Ascending aorta (tissue), 2 donors: ENCODE measurements at regions not wholly inside any gene's neighbourhood (a gene's known extent, or its start where the extent isn't known, plus 50 kb on each side); places are given as distances from the start of the nearest gene placed in this dataset.

Experiments used
- DNase-seq, 2 donors: peaks; one replicate each; pipeline ENCODE4 v3.0.0-alpha.2; 2019; ENCODE audit warnings: low spot score in 2 of 2
- H3K27ac ChIP-seq, 2 donors: fragments of 200-600 bp; sonication (generic); one replicate each; pipeline ENCODE4 v1.5.1; 2016 to 2017; ENCODE audit warnings: mild to moderate bottlenecking in 1 of 2
- H3K27me3 ChIP-seq: fragments of 200-600 bp; sonication (generic); one replicate; pipeline ENCODE4 v1.5.1; 2017
- H3K36me3 ChIP-seq, 2 donors: fragments of 200-600 bp; sonication (generic); one replicate each; pipeline ENCODE4 v1.5.1; 2016
- H3K4me1 ChIP-seq, 2 donors: fragments of 200-600 bp; sonication (generic); one replicate each; pipeline ENCODE4 v1.5.1; 2016 to 2017; ENCODE audit warnings: mild to moderate bottlenecking in 1 of 2
- H3K4me3 ChIP-seq, 2 donors: fragments of 200-600 bp; sonication (generic); one replicate each; pipeline ENCODE4 v1.5.1; 2016 to 2017; ENCODE audit warnings: mild to moderate bottlenecking in 1 of 2
- H3K9me3 ChIP-seq, 2 donors: fragments of 200-600 bp; sonication (generic); one replicate each; pipeline ENCODE4 v1.5.1; 2016
- CTCF ChIP-seq, 3 experiments: fragments of 200-600 bp in 2 of 3; fragments of 450-650 bp in 1 of 3; sonication (generic) in 2 of 3; IDR thresholded peaks; one replicate each; pipeline ENCODE4 v1.5.1; 2016 to 2019; ENCODE audit warnings: antibody characterized with exemption in 3 of 3, mild to moderate bottlenecking in 1 of 3, moderate library complexity in 1 of 3
- intact Hi-C: fragments of 100-400 bp; cut with DNase I; formaldehyde crosslinking; loops from one replicate; pipeline ENCODE4 v1.15.1; 2023

DNA sequence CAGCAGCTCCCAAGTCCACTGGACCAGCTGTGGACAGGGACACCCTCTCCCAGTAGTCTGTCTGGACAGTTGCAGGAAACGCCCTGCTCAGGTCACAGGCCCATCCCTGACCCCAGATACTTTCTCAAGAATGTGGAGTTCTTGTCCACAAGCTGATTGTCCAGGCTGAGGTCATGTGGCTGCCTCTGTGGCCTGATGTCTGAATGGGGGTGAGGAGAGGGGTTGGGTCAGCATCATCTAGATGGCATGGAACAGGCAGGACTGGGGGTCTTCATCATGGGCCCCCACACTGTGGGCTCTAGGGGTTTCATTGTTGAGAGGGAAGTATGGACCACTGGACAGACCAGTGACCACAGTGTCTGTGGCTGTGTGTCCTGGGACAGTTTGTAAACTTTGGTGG, 1015.0 kb downstream of the TBC1D22A start:
- H3K27ac ChIP-seq = no peak overlapping the region
- TF ChIP-seq CTCF (IDR thresholded peaks at IDR 0.05) = no peak

DNA sequence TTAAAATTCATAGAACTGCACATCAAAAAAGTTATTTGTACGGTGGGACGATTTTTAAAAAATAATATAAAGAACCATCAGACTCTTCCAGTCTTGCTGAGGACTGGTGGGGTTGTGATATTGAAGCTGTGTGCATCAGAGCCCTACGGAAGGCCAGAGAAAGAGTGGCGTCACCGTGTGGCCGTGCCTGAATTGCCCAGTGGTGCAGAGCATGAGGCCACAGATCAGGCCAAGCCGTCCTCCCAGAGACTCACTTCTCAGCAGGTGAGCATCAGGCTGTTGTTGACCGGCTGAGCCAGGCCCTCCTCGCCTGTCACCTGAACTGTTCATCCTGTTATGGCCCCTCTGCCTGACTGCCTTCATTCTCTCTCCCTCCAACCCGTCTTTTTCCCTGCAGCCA, 1013.9 kb downstream of the TBC1D22A start:
- H3K36me3 ChIP-seq = no peaks in the 10 kb centered on the region
- H3K9me3 ChIP-seq = no peaks in the 10 kb centered on the region
- intact Hi-C loops = no loop called here
- no peak overlapping the region for H3K27ac ChIP-seq
- no peaks in the 10 kb centered on the region for H3K4me1 ChIP-seq
- no peak overlapping the region for H3K4me3 ChIP-seq
- DNase-seq = no peak
- no peaks in the 10 kb centered on the region for H3K27me3 ChIP-seq
- no peak for TF ChIP-seq CTCF (IDR thresholded peaks at IDR 0.05)

More for the DNA sequence above, 1015.0 kb downstream of the TBC1D22A start:
- H3K27me3 ChIP-seq = no peaks in the 10 kb centered on the region
- H3K4me3 ChIP-seq = no peak overlapping the region
- no peak for DNase-seq
- H3K36me3 ChIP-seq = no peaks in the 10 kb centered on the region
- intact Hi-C loops = no loop called here
- no peaks in the 10 kb centered on the region for H3K4me1 ChIP-seq
- no peaks in the 10 kb centered on the region for H3K9me3 ChIP-seq

GRCh38 chr22:47775686-47776085, 1013.2 kb downstream of the TBC1D22A start:
- H3K9me3 ChIP-seq = no peaks in the 10 kb centered on the region
- no peaks in the 10 kb centered on the region for H3K36me3 ChIP-seq
- intact Hi-C loops = no loop called here
- no peak for TF ChIP-seq CTCF (IDR thresholded peaks at IDR 0.05)
- no peak for DNase-seq
- no peak overlapping the region for H3K27ac ChIP-seq
- H3K4me1 ChIP-seq = no peaks in the 10 kb centered on the region
- no peak overlapping the region for H3K4me3 ChIP-seq
- no peaks in the 10 kb centered on the region for H3K27me3 ChIP-seq

GRCh38 chr22:47775191-47775590, 1012.7 kb downstream of the TBC1D22A start:
- Histone ChIP-seq H3K36me3 (no peaks in the 10 kb centered on the region), H3K9me3 (no peaks in the 10 kb centered on the region), H3K4me1 (no peaks in the 10 kb centered on the region), H3K4me3 (no peak overlapping the region), H3K27me3 (no peaks in the 10 kb centered on the region), H3K27ac (no peak overlapping the region)
- no peak for TF ChIP-seq CTCF (IDR thresholded peaks at IDR 0.05)
- DNase-seq = no peak
- intact Hi-C loops = no loop called here

GRCh38 chr22:47773635-47774034, 1011.2 kb downstream of the TBC1D22A start:
- H3K27ac ChIP-seq = no peak overlapping the region
- DNase-seq = no peak
- no peak overlapping the region for H3K4me3 ChIP-seq
- no peak for TF ChIP-seq CTCF (IDR thresholded peaks at IDR 0.05)
- no peaks in the 10 kb centered on the region for H3K4me1 ChIP-seq
- intact Hi-C loops = no loop called here
- no peaks in the 10 kb centered on the region for H3K27me3 ChIP-seq
- H3K36me3 ChIP-seq = no peaks in the 10 kb centered on the region
- H3K9me3 ChIP-seq = no peaks in the 10 kb centered on the region

- intact Hi-C loops = no loop called here
- Histone ChIP-seq H3K36me3 (no peaks in the 10 kb centered on the region), H3K27ac (no peak overlapping the region), H3K27me3 (no peaks in the 10 kb centered on the region), H3K9me3 (no peaks in the 10 kb centered on the region), H3K4me3 (no peak overlapping the region), H3K4me1 (no peaks in the 10 kb centered on the region)
- no peak for DNase-seq
- no peak for TF ChIP-seq CTCF (IDR thresholded peaks at IDR 0.05)
Observed at GRCh38 chr22:47772864-47773263, 1010.4 kb downstream of the TBC1D22A start.
